GM12864 (cell line): ENCODE measurements at regions not wholly inside any gene's neighbourhood (a gene's known extent, or its start where the extent isn't known, plus 50 kb on each side); places are given as distances from the start of the nearest gene placed in this dataset.

Source experiments
- DNase-seq: peaks from one replicate; pipeline ENCODE4 v3.0.0-alpha.2; 2011; ENCODE audit warnings: low read depth
- H3K4me3 ChIP-seq: 2 replicates; pipeline ENCODE4 v1.5.1; 2011; ENCODE audit warnings: mild to moderate bottlenecking, low read depth, low read length, control low read depth
- CTCF ChIP-seq: IDR thresholded peaks from 2 replicates; pipeline ENCODE4 v1.5.1; 2011; ENCODE audit warnings: low read depth, mild to moderate bottlenecking, moderate library complexity, low read length, control low read depth, inconsistent platforms; ENCODE audit errors: missing control alignments

DNA sequence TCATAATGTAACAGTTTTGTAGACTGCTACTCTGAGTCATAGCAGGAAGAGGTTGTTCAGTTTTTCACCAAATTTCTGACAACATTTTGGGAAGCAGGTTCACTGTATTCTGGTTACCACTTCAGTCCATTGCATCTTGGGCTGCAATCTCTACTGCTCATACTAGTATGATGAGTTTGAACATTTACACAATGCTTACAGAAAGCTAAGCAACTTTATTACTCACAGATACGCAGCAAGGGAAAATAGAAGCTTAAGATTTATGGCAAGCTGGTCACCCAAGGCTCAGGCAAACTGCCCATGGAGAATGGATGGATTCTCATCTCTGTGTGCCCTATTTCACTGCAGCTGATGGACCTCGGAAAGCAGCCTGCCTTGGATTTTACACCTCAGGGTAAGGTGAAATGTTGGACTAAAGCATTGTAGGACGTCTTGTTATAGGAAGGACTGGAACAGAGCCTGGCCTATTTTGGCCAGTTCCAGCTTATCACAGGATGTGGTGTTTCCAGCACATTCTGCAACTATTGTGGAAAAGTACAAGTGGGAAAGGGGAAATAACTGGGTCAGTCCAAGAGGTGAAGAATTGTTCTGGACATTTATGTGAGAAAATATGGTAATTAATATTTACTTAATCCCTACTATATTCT, 887.1 kb upstream of the AGA start:
- no peak for TF ChIP-seq CTCF
- DNase-seq = no peak

DNA sequence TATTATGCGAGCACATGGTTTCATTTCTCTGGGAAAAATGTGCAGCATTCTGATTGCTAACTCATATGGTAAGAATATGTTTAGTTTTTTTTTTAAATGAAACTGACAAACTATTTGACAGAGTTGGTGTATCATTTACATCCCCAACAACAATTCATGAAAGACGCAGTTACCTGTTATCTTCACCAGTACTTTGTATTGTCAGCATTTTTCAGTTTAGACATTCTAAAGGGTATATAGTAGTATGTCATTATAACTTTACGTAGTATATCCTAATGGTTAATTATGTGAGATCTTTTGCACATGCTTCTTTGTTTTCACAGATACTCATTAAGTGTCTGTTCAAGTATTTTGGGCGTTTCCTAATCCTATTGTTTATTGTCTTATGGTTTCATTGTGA, 891.1 kb upstream of the AGA start:
- DNase-seq = no peak
- TF ChIP-seq CTCF = no peak
- H3K4me3 ChIP-seq = no peak overlapping the region

More for the DNA sequence above, 887.1 kb upstream of the AGA start:
- H3K4me3 ChIP-seq = no peak overlapping the region

DNA sequence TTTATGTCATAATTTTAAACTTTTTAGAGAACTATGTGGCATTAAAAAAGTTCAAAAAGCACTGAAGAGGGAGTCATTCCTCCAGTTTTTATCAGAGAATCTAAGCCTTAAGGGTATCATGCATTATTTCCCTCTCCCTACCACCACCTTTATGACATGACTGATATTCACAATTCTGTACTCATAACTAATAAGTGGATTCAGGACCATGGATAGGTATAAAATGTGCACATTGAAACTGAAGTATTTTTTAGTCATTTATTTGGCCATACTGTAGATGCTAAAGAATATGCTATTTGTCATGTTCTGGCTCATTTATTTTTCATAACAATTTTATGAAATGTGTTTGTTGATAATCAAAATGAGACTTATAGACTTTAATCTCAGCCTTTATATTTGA, 897.5 kb upstream of the AGA start:
- no peak for DNase-seq
- no peak for TF ChIP-seq CTCF
- H3K4me3 ChIP-seq = no peak overlapping the region

- DNase-seq = no peak
- no peak overlapping the region for H3K4me3 ChIP-seq
- no peak for TF ChIP-seq CTCF
Measured at GRCh38 chr4:178340468-178340867, 898.2 kb upstream of the AGA start.

DNA sequence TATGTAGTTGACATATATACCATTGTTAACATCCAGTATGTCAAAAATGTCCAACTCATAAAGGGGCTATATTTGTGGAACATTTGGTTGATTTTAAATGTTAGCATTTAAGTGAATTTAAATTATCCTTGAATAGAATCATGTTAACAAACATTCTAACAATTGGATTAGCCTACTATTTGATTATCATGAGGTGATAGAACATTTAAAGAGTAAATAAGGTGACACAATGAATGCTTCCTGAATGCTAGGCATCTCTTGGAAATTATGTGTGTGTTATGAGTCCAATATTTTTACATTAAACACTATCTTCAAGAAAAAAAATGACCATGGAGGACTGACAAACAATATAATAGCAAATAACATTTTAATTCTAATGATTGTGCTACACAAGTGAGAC, 901.9 kb upstream of the AGA start:
- no peak overlapping the region for H3K4me3 ChIP-seq
- no peak for TF ChIP-seq CTCF
- DNase-seq = no peak

GRCh38 chr4:178347111-178347510, 904.9 kb upstream of the AGA start:
- TF ChIP-seq CTCF = no peak
- DNase-seq = no peak
- no peak overlapping the region for H3K4me3 ChIP-seq

- no peak overlapping the region for H3K4me3 ChIP-seq
- TF ChIP-seq CTCF = no peak
- DNase-seq = no peak
Measured at GRCh38 chr4:178349601-178350000, 907.4 kb upstream of the AGA start.
